Upper lobe of right lung (tissue), 1 donor: ENCODE measurements at regions not wholly inside any gene's neighbourhood (a gene's known extent, or its start where the extent isn't known, plus 50 kb on each side); places are given as distances from the start of the nearest gene placed in this dataset.

Experiments used
- ATAC-seq: fragments of 200-7000 bp; cut with Tn5 transposase; one replicate; pipeline ENCODE4 v1.9.1; 2020; ENCODE audit warnings: mild to moderate bottlenecking, moderate library complexity
- DNase-seq: peaks from one replicate; pipeline ENCODE4 v3.0.0-alpha.2; 2020
- H3K27ac ChIP-seq: fragments of 200-600 bp; one replicate; pipeline ENCODE4 v1.8.0; 2022
- H3K27me3 ChIP-seq: fragments of 200-600 bp; one replicate; pipeline ENCODE4 v1.8.0; 2022; ENCODE audit warnings: mild to moderate bottlenecking
- H3K36me3 ChIP-seq: fragments of 200-600 bp; one replicate; pipeline ENCODE4 v1.8.0; 2022
- H3K4me1 ChIP-seq: fragments of 200-600 bp; one replicate; pipeline ENCODE4 v1.8.0; 2022
- H3K4me3 ChIP-seq: fragments of 200-600 bp; one replicate; pipeline ENCODE4 v1.8.0; 2022; ENCODE audit warnings: mild to moderate bottlenecking
- H3K9me3 ChIP-seq: fragments of 200-600 bp; one replicate; pipeline ENCODE4 v1.8.0; 2022
- intact Hi-C: fragments of 100-400 bp; cut with DNase I; formaldehyde crosslinking; loops from one replicate; pipeline ENCODE4 v1.11.0; 2022
- TF ChIP-seq, protein P1 (sequence below): fragments of 200-600 bp; IDR thresholded peaks from one replicate; pipeline ENCODE4 v1.8.0; 2022; ENCODE audit warnings: antibody characterized with exemption
- donor health status: DM: no; HTN: yes; CAD: no; lungs with severe emphysema.

DNA sequence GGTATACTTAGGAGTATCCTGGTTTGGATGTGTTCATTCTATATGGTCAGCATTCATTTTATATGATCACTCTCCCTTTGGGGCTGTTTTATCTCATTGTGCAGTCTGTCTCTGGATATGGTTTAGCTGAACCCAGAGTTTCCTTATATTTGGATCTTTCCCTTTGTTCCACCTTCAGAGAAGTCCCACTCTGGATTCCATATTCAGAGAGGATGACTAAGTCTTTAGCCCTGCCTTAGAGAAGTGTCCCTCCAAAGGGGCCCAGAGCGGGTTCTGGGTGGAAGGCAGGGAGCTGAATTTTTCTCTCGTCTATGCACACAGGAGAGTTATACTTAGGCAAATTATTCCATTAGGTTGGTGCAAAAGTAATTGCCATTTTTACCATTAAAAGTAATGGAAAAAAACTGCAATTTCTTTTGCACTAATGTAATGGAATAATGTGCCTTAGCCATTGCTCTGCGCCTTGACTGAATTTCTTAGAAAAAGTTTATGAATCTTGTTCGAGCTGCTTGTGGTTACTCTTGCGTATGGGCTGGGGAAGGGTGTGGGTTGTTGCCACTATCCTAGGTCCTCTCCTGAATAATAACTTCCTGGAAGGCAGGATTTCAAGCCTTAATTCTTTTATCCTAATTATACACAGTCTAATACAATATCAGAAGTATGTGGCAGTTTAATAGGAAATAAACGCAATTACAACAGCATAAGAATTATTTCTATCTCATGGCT is 74.2 kb upstream of the MTPN start:
- ATAC-seq = no peak
- H3K27ac ChIP-seq = no peak overlapping the region
- H3K4me1 ChIP-seq = no peaks in the 10 kb centered on the region
- intact Hi-C loops = no loop called here
- H3K9me3 ChIP-seq = no peaks in the 10 kb centered on the region
- H3K36me3 ChIP-seq = no peaks in the 10 kb centered on the region
- no peak overlapping the region for H3K4me3 ChIP-seq
- no peak for DNase-seq
- H3K27me3 ChIP-seq = no peaks in the 10 kb centered on the region
- TF ChIP-seq, protein P1, sequence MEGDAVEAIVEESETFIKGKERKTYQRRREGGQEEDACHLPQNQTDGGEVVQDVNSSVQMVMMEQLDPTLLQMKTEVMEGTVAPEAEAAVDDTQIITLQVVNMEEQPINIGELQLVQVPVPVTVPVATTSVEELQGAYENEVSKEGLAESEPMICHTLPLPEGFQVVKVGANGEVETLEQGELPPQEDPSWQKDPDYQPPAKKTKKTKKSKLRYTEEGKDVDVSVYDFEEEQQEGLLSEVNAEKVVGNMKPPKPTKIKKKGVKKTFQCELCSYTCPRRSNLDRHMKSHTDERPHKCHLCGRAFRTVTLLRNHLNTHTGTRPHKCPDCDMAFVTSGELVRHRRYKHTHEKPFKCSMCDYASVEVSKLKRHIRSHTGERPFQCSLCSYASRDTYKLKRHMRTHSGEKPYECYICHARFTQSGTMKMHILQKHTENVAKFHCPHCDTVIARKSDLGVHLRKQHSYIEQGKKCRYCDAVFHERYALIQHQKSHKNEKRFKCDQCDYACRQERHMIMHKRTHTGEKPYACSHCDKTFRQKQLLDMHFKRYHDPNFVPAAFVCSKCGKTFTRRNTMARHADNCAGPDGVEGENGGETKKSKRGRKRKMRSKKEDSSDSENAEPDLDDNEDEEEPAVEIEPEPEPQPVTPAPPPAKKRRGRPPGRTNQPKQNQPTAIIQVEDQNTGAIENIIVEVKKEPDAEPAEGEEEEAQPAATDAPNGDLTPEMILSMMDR = no peak

DNA sequence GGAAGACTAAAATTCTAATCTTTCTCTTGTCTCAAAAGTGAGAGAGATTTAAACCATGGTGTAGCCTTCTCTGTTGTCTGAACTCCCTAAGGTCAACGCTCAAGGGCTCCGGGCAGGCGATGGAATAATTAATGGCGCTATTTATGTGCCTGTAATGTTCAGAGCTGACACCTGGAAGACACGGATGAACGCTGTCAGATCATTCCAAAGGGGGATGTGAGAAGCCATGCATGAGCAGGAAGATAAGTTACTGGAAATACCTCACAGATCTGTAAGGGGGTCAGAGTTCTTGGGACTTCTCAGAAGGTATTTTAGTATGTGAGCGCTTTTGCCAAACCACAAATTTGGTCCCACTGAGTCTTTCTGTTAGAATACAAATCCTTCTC is 73.3 kb upstream of the MTPN start:
- H3K4me3 ChIP-seq = no peak overlapping the region
- H3K27ac ChIP-seq = no peak overlapping the region
- H3K36me3 ChIP-seq = no peaks in the 10 kb centered on the region
- no peak for ATAC-seq
- DNase-seq = no peak
- H3K27me3 ChIP-seq = no peaks in the 10 kb centered on the region
- H3K9me3 ChIP-seq = no peaks in the 10 kb centered on the region
- intact Hi-C loops = no loop called here
- H3K4me1 ChIP-seq = no peaks in the 10 kb centered on the region
- TF ChIP-seq, protein P1 = no peak

DNA sequence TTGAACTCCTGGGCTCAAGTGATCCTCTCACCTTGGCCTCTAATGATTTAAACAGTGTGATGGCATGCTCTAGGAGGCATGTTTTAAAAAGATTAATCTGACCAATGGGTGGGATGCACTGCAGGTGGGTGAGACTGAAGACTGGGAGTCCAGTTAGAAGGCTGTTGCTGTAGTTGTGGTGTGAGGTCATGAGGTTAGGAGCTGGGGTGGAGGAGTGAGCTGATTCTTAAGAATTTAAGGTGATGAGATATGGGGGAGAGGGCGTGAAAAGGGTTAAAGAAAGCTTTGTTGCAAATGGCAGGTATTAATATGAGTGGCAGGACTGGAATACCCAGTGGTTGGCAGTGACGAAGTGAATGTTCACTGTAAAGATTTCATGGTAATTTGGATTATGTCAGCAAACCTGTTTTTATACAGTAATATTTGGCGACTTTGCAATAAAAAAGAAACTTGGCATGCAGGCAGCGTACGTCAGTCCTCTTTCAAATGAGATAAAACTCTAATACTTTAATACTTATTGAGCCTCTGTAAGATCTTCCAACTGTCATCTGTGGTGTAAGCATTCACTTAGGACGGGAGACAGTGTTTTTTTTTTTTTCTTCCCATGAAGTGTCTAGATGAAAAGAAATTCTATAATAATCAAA is 72.8 kb upstream of the MTPN start:
- intact Hi-C loops = no loop called here
- no peak overlapping the region for H3K27ac ChIP-seq
- no peaks in the 10 kb centered on the region for H3K9me3 ChIP-seq
- no peaks in the 10 kb centered on the region for H3K4me1 ChIP-seq
- H3K4me3 ChIP-seq = no peak overlapping the region
- no peak for ATAC-seq
- TF ChIP-seq, protein P1 = no peak
- no peaks in the 10 kb centered on the region for H3K36me3 ChIP-seq
- no peak for DNase-seq
- H3K27me3 ChIP-seq = no peaks in the 10 kb centered on the region

DNA sequence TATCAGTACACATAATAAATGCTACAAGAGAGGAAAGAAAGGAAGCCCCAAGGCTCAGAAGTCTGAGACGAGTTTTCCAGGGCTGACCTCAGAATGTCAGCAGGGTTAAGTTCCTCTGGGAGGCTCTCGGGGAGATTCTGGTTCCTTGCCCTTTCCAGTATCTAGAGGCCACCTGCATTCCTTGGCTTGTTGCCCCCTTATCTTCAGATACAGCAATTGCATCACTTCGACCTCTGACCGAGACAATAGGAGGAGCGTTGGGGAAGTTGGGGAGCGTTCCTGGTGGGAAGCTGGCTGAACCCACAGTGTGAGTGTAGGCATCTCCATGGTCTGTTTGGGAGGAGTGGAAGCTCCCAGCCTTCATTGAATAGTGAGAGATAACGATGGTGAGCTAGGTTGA is 72.0 kb upstream of the MTPN start:
- H3K27me3 ChIP-seq = no peaks in the 10 kb centered on the region
- no peak for ATAC-seq
- intact Hi-C loops = no loop called here
- no peaks in the 10 kb centered on the region for H3K9me3 ChIP-seq
- no peak for DNase-seq
- no peaks in the 10 kb centered on the region for H3K4me1 ChIP-seq
- H3K36me3 ChIP-seq = no peaks in the 10 kb centered on the region
- H3K27ac ChIP-seq = no peak overlapping the region
- H3K4me3 ChIP-seq = no peak overlapping the region
- TF ChIP-seq, protein P1 = no peak

GRCh38 chr7:136046548-136046947 is 69.4 kb upstream of the MTPN start:
- no peaks in the 10 kb centered on the region for H3K4me1 ChIP-seq
- DNase-seq (no peak), ATAC-seq (no peak)
- TF ChIP-seq, protein P1 = no peak
- no peak overlapping the region for H3K27ac ChIP-seq
- no peaks in the 10 kb centered on the region for H3K9me3 ChIP-seq
- intact Hi-C loops = no loop called here
- H3K4me3 ChIP-seq = no peak overlapping the region
- H3K36me3 ChIP-seq = no peaks in the 10 kb centered on the region
- H3K27me3 ChIP-seq = no peaks in the 10 kb centered on the region
